GM23248 (cell line): ENCODE measurements at regions not wholly inside any gene's neighbourhood (a gene's known extent, or its start where the extent isn't known, plus 50 kb on each side); places are given as distances from the start of the nearest gene placed in this dataset.
"Not testable (repeated sequence)": the region's sequence is repeated elsewhere in the genome, so short reads cannot be mapped to it uniquely, and the experiment has no call there.

Experiments used
- DNase-seq: peaks from one replicate; pipeline ENCODE4 v3.0.0-alpha.2; 2015
- H2AFZ ChIP-seq: fragments of 200-600 bp; sonication (generic); 2 replicates; pipeline ENCODE4 v1.6.1; 2016; ENCODE audit warnings: antibody characterized with exemption
- H3F3A ChIP-seq: fragments of 200-600 bp; sonication (generic); 2 replicates; pipeline ENCODE4 v1.6.1; 2016; ENCODE audit warnings: mild to moderate bottlenecking, antibody characterized with exemption, mixed run types; ENCODE audit not compliant: insufficient read depth
- H3K27ac ChIP-seq: fragments of 200-600 bp; sonication (generic); 2 replicates; pipeline ENCODE4 v1.5.1; 2016; ENCODE audit warnings: mild to moderate bottlenecking
- H3K27me3 ChIP-seq: fragments of 200-600 bp; sonication (generic); replicated peaks from 2 replicates; pipeline ENCODE4 v1.6.1; 2016; ENCODE audit warnings: mild to moderate bottlenecking; ENCODE audit not compliant: insufficient read depth
- H3K36me3 ChIP-seq: fragments of 200-600 bp; sonication (generic); 2 replicates; pipeline ENCODE4 v1.6.1; 2016; ENCODE audit warnings: low read depth, mild to moderate bottlenecking
- H3K4me1 ChIP-seq: fragments of 200-600 bp; sonication (generic); 2 replicates; pipeline ENCODE4 v1.6.1; 2016; ENCODE audit warnings: mild to moderate bottlenecking; ENCODE audit not compliant: insufficient read depth
- H3K4me2 ChIP-seq: fragments of 200-600 bp; sonication (generic); one replicate; pipeline ENCODE4 v1.6.1; 2016; ENCODE audit warnings: mild to moderate bottlenecking; ENCODE audit not compliant: unreplicated experiment
- H3K4me3 ChIP-seq: fragments of 200-600 bp; sonication (generic); 2 replicates; pipeline ENCODE4 v1.5.1; 2016; ENCODE audit warnings: mild to moderate bottlenecking
- H3K79me2 ChIP-seq: fragments of 200-600 bp; sonication (generic); 2 replicates; pipeline ENCODE4 v1.6.1; 2016; ENCODE audit warnings: mild to moderate bottlenecking; ENCODE audit not compliant: insufficient read depth
- H3K9ac ChIP-seq: fragments of 200-600 bp; sonication (generic); 2 replicates; pipeline ENCODE4 v1.6.1; 2016; ENCODE audit warnings: mild to moderate bottlenecking
- H3K9me2 ChIP-seq: fragments of 200-600 bp; sonication (generic); 2 replicates; pipeline ENCODE4 v1.6.1; 2016; ENCODE audit warnings: mixed run types, mild to moderate bottlenecking, moderate library complexity; ENCODE audit not compliant: insufficient read depth
- H3K9me3 ChIP-seq: fragments of 200-600 bp; sonication (generic); one replicate; pipeline ENCODE4 v1.6.1; 2017; ENCODE audit warnings: low read depth
- H4K20me1 ChIP-seq: fragments of 200-600 bp; sonication (generic); 2 replicates; pipeline ENCODE4 v1.6.0; 2016; ENCODE audit not compliant: insufficient read depth
- EZH2 ChIP-seq: fragments of 200-600 bp; sonication (generic); IDR thresholded peaks from 2 replicates; pipeline ENCODE4 v1.6.1; 2018; ENCODE audit warnings: antibody characterized with exemption, mild to moderate bottlenecking; ENCODE audit not compliant: insufficient read depth, poor library complexity, severe bottlenecking
- EZH2phosphoT487 ChIP-seq: fragments of 200-600 bp; sonication (generic); IDR thresholded peaks from 2 replicates; pipeline ENCODE4 v1.6.1; 2018; ENCODE audit warnings: antibody characterized with exemption, moderate library complexity, mild to moderate bottlenecking, low read depth; ENCODE audit not compliant: insufficient read depth
- WGBS, 2 experiments: methylation state at CpG; one replicate each; pipeline ENCODE4 v1.1.6; 2015 to 2017; ENCODE audit warnings: low lambda C conversion rate in 2 of 2, low coverage in 1 of 2; ENCODE audit errors: missing lambda C conversion rate in 2 of 2; 5-methylcytosine and 5-hydroxymethylcytosine counted together
- in situ Hi-C: fragments of 300-500 bp; cut with MboI; formaldehyde crosslinking; loops from 2 replicates; pipeline ENCODE4 v1.15.0; 2020

- TF ChIP-seq EZH2phosphoT487 (no peak), EZH2 (no peak)
- H3K27ac ChIP-seq: no peak overlapping the region
- no peak overlapping the region for H2AFZ ChIP-seq
- H3K36me3 ChIP-seq: no peaks in the 10 kb centered on the region
- H3K4me3 ChIP-seq: no peak overlapping the region
- H3K4me2 ChIP-seq: no peak overlapping the region
- no peak overlapping the region for H3K9ac ChIP-seq
- no peaks in the 10 kb centered on the region for H3K79me2 ChIP-seq
- H3K4me1 ChIP-seq: no peaks in the 10 kb centered on the region
- H3F3A ChIP-seq: no peaks in the 10 kb centered on the region
- no peaks in the 10 kb centered on the region for H4K20me1 ChIP-seq
- no peaks in the 10 kb centered on the region for H3K9me3 ChIP-seq
- H3K27me3 ChIP-seq: no peaks in the 10 kb centered on the region
- in situ Hi-C loops: no loop called here
- H3K9me2 ChIP-seq: no peaks in the 10 kb centered on the region
- no peak for DNase-seq
Observed at GRCh38 chr12:54784115-54784514, 70.2 kb upstream of the MUCL1 start.

- H4K20me1 ChIP-seq, H3K4me1 ChIP-seq, in situ Hi-C loops, H3K9me2 ChIP-seq, H3K27me3 ChIP-seq, H3K9me3 ChIP-seq, H3K4me3 ChIP-seq, H3K36me3 ChIP-seq, H3K79me2 ChIP-seq, H3F3A ChIP-seq, H3K4me2 ChIP-seq, DNase-seq, H3K9ac ChIP-seq, H2AFZ ChIP-seq, H3K27ac ChIP-seq: not testable (repeated sequence)
- 0 to 6% methylated on average over 1 of the region's 1 CpG for WGBS, 2 experiments
Observed at GRCh38 chr12:54777031-54777430, 77.3 kb upstream of the MUCL1 start.

- Histone ChIP-seq H2AFZ (no peak overlapping the region), H3K27me3 (no peaks in the 10 kb centered on the region), H3K4me3 (no peak overlapping the region), H3K9me2 (no peaks in the 10 kb centered on the region), H3K4me2 (no peak overlapping the region), H3K9me3 (no peaks in the 10 kb centered on the region), H4K20me1 (no peaks in the 10 kb centered on the region), H3K4me1 (no peaks in the 10 kb centered on the region), H3K36me3 (no peaks in the 10 kb centered on the region), H3K27ac (no peak overlapping the region), H3K9ac (no peak overlapping the region), H3F3A (no peaks in the 10 kb centered on the region), H3K79me2 (no peaks in the 10 kb centered on the region)
- TF ChIP-seq EZH2phosphoT487: no peak
- TF ChIP-seq EZH2: no peak
- DNase-seq: no peak
- in situ Hi-C loops: no loop called here
- WGBS, 2 experiments: 13 to 27% methylated on average over 1 of the region's 1 CpG
Observed at GRCh38 chr12:54773593-54773992, 80.7 kb upstream of the MUCL1 start.

GRCh38 chr12:54765652-54766051 lies 88.7 kb upstream of the MUCL1 start:
- Histone ChIP-seq H3K4me2 (no peak overlapping the region), H3K4me1 (no peaks in the 10 kb centered on the region), H3K9me3 (no peaks in the 10 kb centered on the region), H3F3A (no peaks in the 10 kb centered on the region), H3K9ac (no peak overlapping the region), H3K9me2 (no peaks in the 10 kb centered on the region), H3K27me3 (no peaks in the 10 kb centered on the region), H3K79me2 (no peaks in the 10 kb centered on the region), H3K4me3 (no peak overlapping the region), H3K27ac (no peak overlapping the region), H2AFZ (no peak overlapping the region), H3K36me3 (no peaks in the 10 kb centered on the region), H4K20me1 (no peaks in the 10 kb centered on the region)
- 0 to 16% methylated on average over 1 of the region's 1 CpG for WGBS, 2 experiments
- TF ChIP-seq EZH2 (no peak), EZH2phosphoT487 (no peak)
- DNase-seq: no peak
- in situ Hi-C loops: no loop called here

DNA sequence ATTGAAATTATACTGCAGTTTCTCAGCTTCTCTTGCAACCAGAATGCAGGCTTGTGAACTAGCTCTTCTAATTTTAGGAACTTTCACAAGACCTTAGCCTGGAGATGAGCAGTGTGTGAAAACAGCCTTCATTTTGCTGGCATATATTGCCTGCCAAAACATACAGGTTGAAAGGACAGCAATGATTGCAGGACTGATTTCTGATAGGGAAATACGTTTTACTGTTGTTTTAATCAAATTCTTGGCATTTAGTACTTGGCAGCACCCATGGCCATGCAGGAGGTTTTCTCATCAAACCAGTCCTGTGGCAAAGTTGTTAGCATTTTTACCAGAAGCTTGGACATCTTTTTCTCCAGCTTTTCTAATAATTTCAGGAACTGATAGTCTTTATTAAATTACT lies 91.9 kb upstream of the MUCL1 start:
- Histone ChIP-seq H4K20me1 (no peaks in the 10 kb centered on the region), H3F3A (no peaks in the 10 kb centered on the region), H3K36me3 (no peaks in the 10 kb centered on the region), H3K9ac (no peak overlapping the region), H3K79me2 (no peaks in the 10 kb centered on the region), H3K4me2 (no peak overlapping the region), H3K4me3 (no peak overlapping the region), H3K9me2 (no peaks in the 10 kb centered on the region), H3K27me3 (no peaks in the 10 kb centered on the region), H3K27ac (no peak overlapping the region), H3K9me3 (no peaks in the 10 kb centered on the region), H2AFZ (no peak overlapping the region), H3K4me1 (no peaks in the 10 kb centered on the region)
- TF ChIP-seq EZH2phosphoT487 (no peak), EZH2 (no peak)
- no peak for DNase-seq
- WGBS, 2 experiments: 0 to 4% methylated on average over 1 of the region's 1 CpG
- in situ Hi-C loops: no loop called here
